ENCODE measurements at regions not wholly inside any gene's neighbourhood (a gene's known extent, or its start where the extent isn't known, plus 50 kb on each side); places are given as distances from the start of the nearest gene placed in this dataset.
"Not testable (repeated sequence)": the region's sequence is repeated elsewhere in the genome, so short reads cannot be mapped to it uniquely, and the experiment has no call there.

- DNase-seq: no peak
Observed at GRCh38 chr5:173420108-173420507, 91.9 kb upstream of the STC2 start.

GRCh38 chr5:173413471-173413982 is 85.3 kb upstream of the STC2 start:
- DNase-seq: no peak

GRCh38 chr5:173412566-173412965 is 84.4 kb upstream of the STC2 start:
- DNase-seq: no peak

- no peak for DNase-seq
Observed at GRCh38 chr5:173411791-173412555, 83.8 kb upstream of the STC2 start.

- DNase-seq: no peak
Observed at GRCh38 chr5:173410459-173411233, 82.4 kb upstream of the STC2 start.

- DNase-seq: no peak
Observed at GRCh38 chr5:173408946-173409345, 80.7 kb upstream of the STC2 start.

GRCh38 chr5:173399851-173400250 is 71.6 kb upstream of the STC2 start:
- no peak for DNase-seq

- peak; percentile 16 to 47 for DNase-seq
Observed at GRCh38 chr5:173397516-173397915, 69.3 kb upstream of the STC2 start.

GRCh38 chr5:173396311-173396993 is 68.2 kb upstream of the STC2 start:
- DNase-seq: no peak

GRCh38 chr5:173395933-173396308 is 67.7 kb upstream of the STC2 start:
- DNase-seq: no peak

- no peak for DNase-seq
Observed at GRCh38 chr5:173395257-173395932, 67.2 kb upstream of the STC2 start.

- no peak for DNase-seq
Observed at GRCh38 chr5:173394701-173395100, 66.5 kb upstream of the STC2 start.

GRCh38 chr5:173392172-173392571 is 64.0 kb upstream of the STC2 start:
- DNase-seq: no peak

GRCh38 chr5:173391031-173391430 is 62.8 kb upstream of the STC2 start:
- DNase-seq: no peak

- DNase-seq: not testable (repeated sequence)
Observed at GRCh38 chr5:173387293-173387692, 59.1 kb upstream of the STC2 start.

- DNase-seq: no peak
Observed at GRCh38 chr5:173385832-173386360, 57.7 kb upstream of the STC2 start.

GRCh38 chr5:173383711-173384110 is 55.5 kb upstream of the STC2 start:
- no peak for DNase-seq

GRCh38 chr5:173378727-173379126 is 50.5 kb upstream of the STC2 start:
- no peak for DNase-seq
